NCI-H1092 treated with DMSO at 0.1 percent for 48 hours (cell line): ENCODE measurements at regions not wholly inside any gene's neighbourhood (a gene's known extent, or its start where the extent isn't known, plus 50 kb on each side); places are given as distances from the start of the nearest gene placed in this dataset.
"Not testable (repeated sequence)": the region's sequence is repeated elsewhere in the genome, so short reads cannot be mapped to it uniquely, and the experiment has no call there.

Experiments used
- DNase-seq: peaks from one replicate; lab custom pipeline; 2025; lab: John Stamatoyannopoulos, UW

DNA sequence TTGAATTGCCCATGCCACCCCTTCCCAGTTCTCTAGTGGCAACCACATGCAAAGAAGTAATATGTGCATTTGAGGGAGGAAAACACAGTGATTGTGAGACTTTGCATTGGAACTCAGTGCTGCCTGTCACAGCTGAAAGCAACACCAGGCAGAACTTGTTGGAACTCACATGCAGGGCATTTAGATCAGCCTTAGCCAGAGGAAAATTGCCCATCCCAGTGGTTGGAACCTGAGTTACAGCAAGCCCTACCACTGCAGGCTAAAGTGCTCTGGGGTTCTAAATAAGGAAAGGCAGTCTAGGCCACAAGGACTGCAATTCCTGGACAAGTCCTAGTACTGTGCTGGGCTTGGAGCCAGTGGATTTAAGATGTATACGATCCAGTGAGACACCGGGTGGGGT, 245.3 kb upstream of the UFL1 start:
- DNase-seq: no peak

DNA sequence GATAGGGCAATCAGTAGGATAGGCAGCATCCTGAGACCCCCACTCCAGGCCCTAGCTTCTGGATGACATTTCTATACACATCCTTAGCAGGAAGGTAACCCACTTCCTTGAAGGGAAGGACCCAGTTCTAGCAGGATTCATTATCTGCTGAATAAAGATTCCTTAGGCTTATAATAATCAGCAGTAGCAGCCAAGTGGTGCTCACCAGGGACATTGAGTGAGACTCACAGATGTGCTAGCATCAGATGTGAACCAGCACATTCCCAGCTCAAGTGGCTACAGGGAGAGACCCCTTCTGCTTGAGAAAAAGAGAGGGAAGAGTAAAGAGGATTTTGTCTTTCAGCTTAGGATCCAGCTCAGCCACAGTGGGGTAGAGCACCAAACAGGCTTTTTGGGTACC, 244.8 kb upstream of the UFL1 start:
- DNase-seq: no peak

DNA sequence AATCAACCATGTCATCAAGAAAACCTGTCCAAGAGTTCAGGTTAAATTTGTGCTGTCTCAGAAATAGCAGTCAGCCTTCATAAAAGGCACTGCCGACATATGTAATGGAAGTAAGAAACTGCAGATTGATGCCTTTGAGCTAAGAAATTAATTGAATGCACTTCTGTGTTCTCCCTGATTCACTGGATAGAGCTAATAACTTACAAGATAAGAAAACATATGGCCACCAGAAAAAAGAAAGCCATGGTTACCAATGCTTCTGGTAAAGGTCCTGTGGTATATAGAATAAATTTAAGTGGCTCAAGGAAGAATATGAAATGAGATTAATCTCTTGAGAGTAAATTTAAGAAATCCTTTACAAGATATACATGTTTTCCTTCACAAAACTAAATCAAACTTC, 242.5 kb upstream of the UFL1 start:
- DNase-seq: no peak

DNA sequence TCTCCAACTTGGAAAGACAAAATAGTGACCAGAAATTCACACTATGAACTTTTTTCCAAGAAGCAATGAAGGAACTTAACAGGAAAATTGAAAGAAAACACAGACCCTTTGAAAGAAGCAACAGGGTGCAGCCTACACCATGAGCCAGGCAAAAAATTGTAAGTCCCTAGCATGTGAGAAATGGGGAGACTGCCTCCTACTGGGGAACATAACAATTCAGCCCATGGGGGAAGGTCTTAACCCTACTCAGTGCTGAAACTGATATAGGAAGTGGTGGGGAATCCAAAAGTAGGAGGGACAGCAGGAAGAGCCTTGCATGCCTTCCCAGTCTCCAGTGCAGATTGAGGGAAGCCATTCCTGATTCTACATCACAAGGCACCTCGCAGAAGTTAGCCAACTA, 235.1 kb upstream of the UFL1 start:
- DNase-seq: no peak

DNA sequence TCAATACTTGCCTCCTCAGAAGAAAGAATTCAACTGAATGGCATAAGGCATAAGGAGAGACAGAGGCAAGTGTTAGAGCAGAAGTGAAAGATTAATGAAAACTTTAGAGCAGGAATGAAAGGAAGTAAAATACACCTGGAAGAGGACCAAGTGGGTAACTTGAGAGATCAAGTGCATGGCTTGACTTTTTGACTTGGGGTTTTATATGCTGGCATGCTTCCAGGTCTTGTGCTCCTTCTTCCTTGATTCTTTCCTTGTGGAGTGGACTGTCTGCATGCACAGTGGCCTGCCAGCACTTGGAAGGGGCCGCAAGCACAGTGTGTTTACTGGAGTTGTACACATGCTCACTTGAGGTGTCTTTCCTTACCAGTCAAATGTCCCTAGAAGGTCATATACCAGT, 222.1 kb upstream of the UFL1 start:
- no peak for DNase-seq

DNA sequence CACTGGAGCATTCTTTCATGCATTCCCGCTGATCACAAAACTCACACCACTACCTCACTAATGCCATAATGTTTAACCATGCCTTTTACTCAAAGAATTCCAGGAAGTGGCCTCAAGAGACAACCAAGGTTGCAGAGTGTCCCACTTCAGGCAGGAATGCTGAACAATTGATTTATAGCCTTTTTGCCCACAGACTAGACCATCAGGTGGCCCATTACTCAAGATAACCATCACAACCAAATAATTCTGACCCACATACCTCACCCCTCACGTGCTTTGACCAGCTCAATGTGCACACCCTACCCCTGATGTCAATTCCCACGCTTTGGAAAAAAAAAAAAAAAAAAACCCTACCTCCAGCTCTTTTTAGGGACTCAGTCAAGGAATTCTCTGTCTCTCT, 220.6 kb upstream of the UFL1 start:
- no peak for DNase-seq

DNA sequence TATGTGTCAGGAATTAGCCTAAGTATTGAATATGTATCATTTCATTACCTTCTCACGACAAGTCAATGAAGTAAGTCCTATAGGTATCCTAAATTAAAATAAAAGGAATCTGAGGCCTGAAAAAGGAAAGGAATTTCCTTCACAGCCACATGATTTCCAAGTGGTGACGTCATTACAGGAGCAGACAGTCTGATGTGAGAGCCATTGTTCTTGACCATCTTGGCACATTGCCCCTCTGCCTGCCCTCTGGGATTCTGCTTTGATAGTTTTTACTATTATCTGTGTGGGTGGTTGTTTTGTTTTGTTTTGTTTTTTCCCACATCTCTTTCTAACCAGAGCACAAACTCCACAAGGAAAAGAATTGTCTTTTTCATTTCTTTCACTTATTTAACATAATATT, 219.8 kb upstream of the UFL1 start:
- DNase-seq: no peak

DNA sequence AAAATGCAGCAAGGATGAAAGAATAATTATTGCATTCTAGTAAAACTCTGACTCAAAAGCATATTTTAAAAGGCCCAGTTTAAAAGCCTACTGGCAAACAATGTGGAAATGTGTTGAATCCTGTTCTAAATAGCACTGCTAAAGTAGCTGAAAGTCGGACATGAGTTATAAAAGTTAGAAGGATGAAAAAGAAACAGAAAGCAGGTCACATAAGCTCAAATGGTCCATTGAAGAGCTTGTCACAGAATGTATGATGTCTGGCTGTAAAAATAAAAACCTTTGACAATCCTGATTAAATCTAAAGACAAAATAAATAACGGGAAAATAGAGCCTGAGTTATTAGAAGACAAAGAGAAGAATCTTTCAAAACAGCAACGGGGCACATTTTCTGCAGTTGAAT, 218.6 kb upstream of the UFL1 start:
- no peak for DNase-seq

DNA sequence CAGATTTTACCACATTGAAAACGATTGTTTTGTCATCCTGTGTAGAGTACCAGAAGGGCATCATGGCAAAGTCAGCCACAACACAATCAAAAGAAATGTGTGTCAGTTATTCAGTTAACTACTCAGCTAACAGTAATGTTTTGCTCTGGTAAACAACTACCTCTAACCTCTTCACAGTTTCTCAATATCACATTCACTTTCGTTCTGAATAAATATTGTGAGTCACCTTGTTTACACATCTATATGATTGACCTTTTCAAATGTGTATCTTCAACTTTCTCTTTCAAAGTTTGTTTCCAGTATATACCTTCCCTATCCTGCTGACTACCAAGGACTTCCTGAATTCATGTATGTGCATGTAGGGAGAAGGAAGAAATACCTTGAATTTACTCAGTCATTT, 216.6 kb upstream of the UFL1 start:
- DNase-seq: no peak

DNA sequence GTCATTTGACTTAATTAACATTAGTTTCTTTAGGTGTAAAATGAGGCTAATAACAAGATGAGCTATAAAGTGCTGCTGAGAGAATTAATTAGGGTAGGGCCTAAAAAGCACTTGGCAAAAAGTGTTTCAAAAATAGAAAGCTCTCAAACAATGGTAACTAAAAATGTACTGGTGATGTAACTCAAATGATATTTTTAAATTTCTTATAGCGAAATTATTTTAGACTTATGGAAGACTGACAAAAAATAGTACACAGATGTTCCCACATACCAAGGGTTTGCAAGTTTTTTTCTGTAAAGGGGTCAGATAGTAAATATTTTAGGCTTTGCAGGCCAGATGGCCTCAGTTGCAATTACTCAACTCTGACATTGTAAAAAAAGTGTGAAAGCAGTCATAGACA, 190.7 kb upstream of the UFL1 start:
- DNase-seq: no peak

DNA sequence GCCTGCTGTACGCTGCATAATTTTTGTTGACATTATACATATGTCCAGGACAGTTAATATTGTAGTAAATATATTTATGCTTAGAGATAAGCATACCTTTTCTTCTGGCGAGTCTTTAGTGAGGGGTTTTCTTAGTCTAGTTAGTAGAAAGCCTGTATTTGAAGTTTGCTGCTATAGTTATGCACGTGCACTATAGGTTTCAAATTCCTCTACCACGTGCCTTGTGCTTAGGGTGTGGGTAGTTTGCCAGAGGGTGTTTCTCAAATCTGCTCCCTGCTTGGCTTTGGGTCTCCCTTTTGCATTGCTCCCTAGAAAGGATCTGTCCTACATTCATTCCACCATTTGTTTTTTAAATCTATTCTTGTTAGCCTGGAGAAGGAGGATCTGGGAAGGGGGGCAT, 181.4 kb upstream of the UFL1 start:
- DNase-seq: no peak

DNA sequence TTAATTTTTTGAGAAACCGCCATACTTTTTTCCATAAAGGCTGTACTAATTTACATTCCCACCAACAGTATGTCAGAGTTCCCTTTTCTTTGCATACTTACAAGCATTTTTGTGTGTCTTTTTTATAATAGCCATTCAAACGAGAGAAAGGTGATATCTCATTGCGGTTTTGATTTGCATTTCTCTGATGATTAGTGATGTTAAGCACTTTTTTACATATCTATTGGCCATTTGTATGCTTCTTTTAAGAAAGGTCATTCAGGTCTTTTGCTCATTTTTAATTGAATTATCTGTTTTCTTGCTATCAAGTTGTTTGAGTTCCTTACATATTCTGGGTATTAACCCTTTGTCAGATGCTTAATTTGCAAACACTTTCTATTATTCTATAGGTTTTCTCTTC, 176.1 kb upstream of the UFL1 start:
- DNase-seq: no peak

DNA sequence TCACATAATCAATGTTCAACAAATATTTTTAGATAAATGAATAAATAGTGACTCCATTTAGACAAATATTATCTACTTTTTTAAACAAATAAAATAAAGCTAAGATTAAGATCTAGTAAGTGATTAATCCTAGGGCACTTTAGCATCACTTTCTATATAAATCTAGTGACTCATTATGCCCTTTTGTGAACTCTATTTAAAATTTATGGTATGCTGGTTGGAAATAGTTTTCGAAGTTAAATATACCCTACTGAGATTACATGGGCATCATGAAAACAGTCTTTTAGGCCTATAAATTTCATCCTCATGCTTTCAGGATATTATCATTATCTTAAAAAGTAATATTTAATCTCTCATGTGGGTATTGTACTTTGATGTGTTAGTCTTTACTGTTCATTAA, 140.4 kb upstream of the UFL1 start:
- no peak for DNase-seq

DNA sequence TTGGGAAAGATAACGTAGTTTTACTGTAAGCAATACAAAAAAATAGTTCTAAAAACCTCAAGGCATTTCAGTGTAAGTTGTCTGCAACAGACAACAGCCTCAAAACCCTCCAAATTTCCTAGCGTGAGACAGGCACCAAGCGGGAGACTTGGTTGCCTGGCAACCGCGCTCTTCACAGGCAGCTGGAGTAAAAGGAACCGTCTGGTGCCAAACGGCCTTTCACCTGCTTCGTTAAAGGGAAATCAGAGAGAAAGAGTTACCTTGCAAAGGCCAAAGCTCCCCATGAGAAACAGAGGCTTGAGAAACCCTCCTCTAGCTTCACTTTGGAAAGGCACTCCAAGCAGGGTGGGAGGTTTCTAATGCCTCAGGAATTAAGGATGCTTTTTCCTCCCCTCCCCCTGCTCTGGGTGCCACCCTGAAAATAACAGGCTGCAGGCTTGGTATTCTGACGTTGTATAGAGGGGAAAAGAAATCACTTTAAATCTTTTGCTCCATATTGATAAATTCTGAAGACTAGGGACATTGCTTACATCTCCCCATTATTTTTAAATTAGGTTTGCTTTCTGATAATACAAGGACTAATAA, 129.7 kb upstream of the UFL1 start:
- peak; percentile 86 for DNase-seq

DNA sequence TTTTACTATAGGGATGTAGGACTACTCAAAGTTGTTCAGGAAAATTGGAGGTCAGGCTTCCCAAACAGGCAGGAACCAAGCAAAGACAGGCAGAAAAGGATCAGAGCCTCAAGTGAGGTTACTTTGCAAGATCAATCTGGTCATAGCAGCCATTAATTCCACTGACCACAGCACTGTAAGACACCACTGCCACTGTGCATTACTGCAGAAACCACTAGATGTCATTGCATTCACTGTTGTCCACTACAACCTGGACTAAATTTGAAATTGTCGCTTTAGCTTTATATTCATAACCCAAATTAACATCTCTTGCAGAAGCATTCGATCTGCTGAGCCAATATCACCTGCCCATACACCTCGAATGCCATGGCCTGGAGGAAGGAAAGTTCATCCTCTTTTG, 126.9 kb upstream of the UFL1 start:
- peak; percentile 15 for DNase-seq

DNA sequence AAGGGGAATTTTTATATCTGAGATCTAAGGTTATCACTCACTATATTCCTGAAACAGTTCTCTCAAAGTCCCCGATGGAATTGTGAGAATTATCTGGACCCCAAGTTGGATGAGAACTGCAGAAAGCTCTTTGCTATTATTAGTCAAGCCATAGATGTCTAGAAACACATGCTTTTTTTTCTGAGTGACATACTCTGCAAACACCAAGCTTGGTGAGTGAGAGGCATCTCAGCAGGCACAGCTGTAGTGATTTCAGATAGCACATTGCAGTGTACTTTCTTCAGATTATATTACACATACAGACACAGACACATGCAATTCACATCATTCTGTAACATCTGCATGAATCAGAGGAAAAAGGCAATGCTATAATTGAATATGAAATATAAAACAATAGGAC, 111.1 kb upstream of the UFL1 start:
- no peak for DNase-seq

DNA sequence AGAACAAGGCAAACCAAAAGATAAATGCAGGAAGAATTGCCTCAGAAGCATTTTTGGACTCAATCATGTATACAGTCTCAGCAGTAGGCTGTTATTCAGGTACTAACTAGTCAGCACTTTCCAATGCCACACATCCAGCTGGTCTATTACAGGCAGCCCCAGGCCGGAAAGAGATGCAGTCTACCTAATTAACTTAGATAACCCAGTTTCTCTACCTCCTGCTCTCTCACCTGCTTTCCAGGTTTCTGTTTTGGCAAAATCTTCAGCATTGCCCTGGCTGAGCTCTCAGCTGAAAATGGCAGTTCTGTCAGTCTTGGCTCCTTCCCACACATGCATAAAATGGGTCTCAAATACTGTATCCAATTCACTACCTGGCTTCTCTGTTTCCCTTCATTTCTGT, 101.3 kb upstream of the UFL1 start:
- DNase-seq: no peak

DNA sequence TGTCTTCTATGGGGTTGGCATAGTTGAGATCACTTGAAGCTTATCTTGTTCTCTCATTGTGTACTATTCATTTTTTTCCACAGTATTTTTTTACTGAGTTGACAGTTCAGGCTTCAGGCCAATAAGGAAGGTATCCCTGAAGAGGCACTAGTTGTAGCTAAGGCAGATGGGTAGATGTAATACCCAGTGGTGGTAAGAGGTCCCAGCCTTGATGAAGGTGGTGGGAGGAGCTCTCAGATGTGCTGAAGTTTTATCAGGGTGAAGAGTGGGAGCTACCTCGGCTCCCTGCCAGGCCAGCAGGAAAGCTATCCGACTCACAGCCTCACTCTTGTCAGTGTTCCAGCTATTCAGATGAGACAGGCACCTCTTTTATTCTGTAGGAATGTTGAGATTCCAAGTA, 87.7 kb upstream of the UFL1 start:
- no peak for DNase-seq

DNA sequence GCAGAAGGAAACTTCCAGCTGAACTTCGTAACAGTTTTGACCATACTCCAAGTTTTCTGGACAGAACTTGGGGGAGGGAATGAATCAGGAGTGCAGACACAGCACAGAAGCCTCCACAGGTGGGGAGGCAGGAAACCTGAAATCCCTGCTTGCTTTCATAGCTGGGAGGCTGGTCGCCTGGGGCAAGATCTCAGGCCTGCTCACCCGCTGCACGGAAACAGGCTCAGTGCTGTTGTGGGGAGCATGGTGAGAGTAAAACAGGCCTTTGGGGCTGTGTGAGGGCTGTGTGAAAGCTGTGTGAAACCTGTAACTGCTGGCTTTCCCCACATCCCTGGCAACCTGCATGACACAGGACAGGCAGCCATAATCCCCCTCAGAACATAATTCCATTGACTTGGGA, 85.2 kb upstream of the UFL1 start:
- DNase-seq: no peak

DNA sequence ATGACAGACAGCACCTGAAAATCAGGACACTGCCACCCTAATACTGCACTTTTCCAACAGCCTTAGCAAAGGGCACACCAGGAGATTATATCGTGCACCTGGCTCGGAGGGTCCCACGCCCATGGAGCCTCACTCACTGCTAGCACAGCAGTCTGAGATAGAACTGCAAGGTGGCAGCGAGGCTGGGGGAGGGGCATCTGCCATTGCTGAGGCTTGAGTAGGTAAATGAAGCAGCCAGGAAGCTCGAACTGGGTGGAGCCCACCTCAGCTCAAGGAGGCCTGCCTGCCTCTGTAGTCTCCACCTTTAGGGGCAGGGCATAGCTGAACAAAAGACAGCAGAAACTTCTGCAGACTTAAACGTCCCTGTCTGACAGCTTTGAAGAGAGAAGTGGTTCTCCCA, 84.4 kb upstream of the UFL1 start:
- not testable (repeated sequence) for DNase-seq

DNA sequence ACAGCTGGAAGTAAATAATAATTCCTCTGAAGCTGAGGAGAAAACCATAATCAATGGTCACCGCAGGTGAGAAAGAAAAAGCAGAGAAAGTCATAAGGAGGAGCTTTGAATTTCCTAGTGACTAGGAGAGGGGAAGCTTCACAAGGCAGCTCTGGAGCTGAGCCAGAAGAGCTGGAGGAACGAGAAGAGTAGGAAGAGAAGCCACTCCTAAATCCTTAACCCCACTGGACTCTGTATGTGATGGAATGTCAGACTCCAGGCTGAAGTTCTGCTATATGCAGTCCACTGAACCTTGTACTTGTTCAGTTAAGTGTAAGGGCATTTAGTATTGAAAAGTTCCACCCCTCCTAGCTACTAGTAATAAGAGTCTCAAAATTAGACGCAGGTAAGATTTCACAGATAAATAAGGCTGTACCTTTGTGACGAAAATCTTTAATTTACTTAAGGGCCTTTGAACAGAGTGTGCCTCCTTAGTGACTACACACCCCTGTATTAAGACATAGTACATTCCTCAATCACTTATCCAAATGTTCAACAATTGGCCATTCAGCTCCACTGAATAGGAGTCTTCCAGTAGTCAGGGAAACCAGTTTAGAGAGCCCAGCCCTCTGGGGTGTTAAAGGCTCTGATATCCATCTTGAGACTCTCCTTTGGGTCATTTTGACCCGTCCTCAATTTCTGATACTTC, 71.4 kb upstream of the UFL1 start:
- DNase-seq: no peak

DNA sequence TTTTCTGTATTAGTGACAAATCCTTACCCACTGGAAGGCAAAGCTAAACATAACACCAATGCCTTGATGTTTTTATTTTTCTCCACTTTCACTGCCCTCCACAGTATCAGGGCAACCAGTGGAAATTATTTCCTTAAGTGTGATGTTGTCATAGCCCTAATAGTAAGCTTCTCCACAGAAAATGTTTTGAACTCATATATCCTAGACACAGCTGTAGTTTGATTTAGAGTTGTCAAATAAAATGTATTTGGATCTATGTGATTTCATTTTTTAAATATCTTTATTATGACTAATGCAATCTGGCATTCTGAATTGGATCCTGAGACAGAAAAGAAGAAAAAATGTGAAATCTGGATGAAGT, 70.9 kb upstream of the UFL1 start:
- no peak for DNase-seq

DNA sequence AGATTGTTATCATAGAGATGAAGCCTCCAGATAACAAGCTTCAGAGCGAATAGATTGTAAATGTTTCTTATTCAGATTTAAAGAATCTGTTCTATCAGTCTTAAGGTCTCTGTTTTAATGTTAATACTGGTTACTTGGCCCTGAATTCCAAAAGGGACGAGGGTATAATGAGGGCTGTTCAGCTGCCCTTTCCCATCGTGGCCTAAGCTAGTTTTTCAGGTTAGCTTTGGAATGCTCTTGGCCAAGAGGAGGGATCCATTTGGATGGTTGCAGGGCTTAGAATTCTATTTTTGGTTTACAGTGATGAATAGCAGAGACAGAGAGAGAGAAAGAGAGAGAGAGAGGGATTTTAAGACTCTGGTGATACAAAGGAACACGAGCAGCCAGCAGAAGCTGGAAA, 62.8 kb upstream of the UFL1 start:
- no peak for DNase-seq

DNA sequence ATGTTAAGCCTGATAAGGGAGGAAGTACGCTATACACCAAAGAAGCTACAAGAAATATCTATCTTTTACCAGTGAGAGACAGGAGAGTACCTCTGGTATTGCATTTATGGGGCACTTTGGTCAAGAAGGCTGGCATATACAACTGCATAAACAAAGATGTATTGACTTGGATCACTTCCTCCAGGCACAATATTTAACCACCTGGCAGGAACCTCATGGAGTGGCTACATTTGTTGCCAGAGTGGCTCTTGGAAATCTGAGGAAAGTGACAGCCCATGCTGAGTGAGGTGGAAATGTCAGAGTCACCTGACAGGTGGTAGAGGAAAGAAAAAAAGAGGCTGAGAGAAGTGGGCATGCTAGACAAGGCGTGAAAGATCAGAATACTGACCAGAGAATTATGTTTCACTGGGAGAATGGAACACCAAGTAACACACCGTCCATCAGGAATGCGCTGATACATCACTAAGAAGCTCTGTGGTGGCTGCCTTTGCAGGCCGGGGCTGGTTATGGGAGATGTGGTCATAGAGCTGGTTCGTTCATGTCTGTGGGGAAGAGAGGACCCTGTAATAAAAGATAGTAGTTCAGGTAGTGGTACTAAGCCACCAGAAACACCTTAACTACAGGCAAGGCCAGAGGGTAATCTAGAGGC, 61.4 kb upstream of the UFL1 start:
- peak; percentile 70 for DNase-seq
